GOT3 (cell line): ENCODE measurements at regions not wholly inside any gene's neighbourhood (a gene's known extent, or its start where the extent isn't known, plus 50 kb on each side); places are given as distances from the start of the nearest gene placed in this dataset.

Experiments used
- DNase-seq: peaks from one replicate; lab custom pipeline; 2025; ENCODE audit warnings: mixed read lengths; lab: John Stamatoyannopoulos, UW

DNA sequence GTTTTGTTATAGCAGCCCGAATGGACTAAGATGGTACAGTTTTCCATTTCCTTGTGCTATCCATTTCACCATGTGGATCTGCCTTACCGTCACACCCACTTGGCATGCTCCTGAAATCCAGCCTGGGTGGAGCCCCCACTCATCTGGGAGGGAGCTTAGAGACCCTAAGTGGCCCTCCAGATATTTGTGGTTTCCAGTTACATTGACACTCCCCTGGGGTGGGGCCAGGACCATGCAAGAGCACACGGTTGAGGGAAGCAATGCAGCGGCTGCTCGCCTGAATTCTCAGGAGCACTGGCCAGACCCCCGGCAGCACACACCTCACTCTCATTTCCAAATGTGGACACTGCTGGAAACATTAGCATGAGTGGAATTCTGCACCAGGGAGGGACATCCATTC, 231.1 kb downstream of the UTP18 start:
- no peak for DNase-seq

DNA sequence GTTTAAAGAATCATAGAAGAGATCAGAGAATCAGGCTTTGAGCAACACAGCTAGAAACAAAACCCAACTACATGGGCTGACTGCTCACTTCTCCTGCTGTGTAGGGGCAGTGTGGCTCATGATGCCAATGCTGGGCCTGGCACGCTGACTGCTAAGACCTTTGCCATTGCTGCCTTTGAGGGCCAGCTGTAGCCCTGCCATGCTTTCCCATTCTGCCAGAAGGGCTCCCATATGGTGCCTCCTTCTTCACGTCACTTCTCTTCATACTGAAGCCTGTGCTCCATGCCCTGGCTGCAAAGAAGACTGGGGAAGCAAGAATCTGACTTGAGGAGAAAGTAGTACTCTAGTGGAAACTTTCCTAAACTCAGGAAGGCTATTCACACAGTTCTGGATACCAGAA, 232.9 kb downstream of the UTP18 start:
- DNase-seq: no peak

DNA sequence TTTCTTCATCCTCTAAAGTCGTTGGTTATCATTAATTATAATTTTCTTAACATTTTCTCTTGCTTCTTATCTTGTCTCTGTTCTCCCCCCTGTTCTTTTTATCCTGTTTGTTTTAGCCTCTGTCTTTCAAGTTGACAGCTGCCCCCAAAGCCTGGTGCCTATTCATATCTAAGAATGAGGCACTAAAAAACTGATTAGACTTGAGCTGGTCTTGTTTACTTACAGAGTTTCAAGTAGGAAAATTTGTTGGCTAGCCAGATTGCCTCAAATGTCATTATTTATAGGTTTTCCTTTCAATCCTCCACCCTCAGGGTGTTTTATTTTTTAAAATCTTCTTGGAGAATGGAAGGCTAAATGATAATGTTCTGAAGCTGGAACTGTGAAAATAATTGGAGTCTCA, 236.0 kb downstream of the UTP18 start:
- DNase-seq: no peak

DNA sequence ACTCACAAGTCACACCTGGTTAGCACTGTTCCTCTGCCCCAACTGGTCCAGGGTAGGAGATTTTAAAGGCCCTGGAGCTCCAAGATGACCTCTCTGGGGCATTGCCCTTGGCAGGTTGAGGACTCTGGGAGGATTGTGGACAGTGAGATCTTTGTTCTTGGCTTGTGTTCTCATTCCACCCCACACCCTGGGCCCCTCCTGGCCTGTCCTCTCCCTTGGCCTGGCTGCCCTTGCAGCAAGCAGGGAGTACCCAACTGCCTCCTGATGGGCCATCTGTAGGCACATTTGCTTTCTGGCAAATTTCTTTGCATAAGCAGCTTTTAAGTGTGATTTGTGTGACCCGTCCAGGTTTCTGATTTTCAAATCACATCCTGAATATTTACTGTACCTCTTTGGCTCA, 239.6 kb downstream of the UTP18 start:
- DNase-seq: no peak

DNA sequence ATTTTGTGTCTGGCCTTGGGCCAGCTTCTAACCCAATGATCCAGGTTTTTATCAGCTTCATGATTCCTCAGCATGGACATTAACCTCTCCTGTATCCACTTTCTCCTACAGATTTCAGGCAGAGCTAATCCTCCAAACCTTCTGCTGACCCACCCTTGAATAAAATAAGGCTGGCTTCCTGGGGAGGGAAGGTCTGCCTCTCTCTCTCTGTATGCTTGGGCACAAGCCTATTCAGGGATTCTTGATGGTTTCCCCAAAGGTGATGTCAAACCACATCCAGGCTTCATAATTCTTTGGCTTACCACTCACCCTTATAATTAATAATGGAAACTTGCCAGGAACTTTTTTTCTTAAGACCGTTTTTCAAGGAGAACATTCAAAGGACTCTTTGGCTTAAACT, 240.1 kb downstream of the UTP18 start:
- DNase-seq: no peak

DNA sequence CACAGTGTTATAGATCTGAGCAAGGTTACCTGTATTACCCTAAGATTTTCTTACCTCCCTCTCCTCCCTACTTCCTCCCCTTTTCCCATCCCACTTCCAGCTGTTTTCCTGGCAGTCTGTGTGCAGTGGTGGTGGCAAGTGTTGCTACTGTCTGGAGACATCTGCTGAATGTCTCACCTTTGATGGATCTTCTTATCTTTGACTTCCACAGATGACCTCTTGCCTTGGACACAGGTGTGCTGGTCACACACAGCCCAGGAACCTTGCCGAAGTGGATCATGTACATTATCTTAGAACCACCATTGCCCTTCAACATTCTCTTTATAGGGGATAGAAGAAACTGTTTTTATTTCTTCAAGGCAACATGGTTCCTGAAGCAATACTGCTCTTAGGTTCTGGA, 245.1 kb downstream of the UTP18 start:
- DNase-seq: no peak

DNA sequence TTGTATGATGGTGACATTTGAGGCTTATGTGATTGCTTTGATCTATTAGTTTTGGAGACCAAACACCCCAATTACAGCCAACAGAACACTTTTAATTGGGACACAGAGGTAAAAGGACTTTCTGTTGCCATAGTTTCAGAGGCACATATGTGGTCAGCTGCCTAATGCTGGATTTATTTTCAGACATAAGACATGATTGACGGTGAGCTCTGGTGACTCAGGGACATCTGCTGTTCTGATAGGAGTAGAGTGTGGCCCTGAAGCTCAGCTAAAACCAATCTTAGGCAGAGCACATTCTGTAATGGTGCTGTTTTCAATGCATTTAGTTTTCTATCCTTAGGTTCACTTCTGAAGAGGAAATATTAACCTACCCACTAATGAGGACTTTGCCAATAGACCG, 247.1 kb downstream of the UTP18 start:
- no peak for DNase-seq

DNA sequence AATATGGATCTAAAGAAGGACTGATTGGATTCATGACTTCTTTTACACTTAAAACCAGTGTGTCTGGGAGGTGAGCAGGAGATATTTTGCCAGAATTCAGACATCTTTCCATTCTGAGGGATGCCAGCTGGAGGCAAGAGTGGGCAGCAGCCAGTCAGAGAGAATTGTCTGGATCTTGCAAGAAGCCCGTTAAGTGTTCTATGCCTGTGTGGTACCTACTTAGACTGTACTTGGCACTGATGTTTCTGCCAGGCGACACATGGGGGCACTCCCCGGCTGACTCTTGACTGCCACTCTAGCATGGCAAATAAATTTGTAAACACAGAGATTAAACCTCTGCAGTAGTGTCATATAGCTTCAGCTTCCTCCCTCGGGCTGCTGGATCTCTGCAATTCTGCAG, 247.7 kb downstream of the UTP18 start:
- no peak for DNase-seq

DNA sequence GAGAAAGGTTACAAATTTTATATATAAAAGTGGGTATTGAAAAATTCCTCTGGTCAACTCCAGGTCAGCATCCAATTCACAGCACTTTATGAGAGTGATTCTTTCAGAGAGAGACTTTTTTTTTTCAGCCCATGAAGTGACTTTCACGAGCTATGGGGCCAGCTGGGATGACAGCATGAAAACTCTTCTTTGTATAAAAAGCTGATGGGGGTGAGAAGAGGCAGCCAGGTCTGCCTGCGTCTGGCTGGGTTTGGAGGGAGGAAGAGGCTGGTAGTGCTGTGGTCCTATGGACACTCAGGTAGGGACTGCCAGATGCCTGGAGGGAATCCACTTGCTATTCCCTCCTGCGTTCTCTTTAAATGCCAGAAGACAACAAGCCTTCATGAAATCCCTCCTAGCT, 250.6 kb downstream of the UTP18 start:
- no peak for DNase-seq

DNA sequence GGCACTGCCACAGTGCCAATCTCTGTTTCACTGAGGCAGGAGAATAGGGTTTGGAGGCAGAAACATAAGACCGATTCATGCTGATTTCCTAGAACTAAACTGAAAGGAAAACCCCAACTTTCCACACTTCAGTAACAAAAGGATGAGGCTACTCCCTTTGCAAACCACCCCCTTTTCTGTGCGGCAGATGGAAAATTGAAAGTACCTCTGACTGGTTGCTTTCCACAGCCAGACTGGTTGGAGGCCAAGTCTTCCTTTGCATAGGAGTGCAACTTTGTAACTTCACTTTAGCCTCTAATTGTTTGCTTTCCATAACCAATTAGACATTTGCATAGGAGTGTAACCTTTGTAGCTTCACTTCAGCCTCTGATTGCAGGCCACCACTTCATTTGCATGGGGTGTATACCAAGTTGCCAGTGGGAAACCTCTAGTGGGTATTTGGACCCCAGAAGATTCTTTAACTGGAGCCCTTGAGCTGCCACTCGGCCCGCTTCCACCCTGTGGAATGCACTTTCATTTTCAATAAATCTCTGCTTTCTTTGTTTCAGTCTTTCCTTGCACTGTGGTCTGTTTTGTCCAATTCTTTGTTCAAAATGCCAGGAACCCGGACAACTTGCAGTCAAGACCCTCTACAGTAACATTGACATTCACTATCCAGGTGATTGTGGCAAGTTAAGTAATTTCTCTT, 252.0 kb downstream of the UTP18 start:
- DNase-seq: no peak

DNA sequence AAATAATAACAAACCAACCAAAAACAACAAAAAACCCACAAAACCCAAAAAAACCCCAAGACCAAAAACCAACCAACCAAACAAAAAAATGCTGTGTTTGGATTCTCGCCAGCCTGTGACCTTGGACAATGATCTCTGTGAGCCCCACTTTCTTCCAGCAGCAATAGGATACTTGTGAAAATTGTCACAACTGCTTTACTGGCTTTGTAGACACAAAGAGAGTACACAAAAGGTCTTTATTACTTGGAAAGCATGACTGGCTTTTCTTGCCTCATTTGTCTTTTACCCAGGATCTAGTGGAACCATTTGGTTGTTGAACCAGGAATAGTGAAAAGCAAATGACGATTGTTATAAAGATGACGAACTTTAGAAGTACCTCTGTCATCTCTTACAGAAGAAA, 256.6 kb downstream of the UTP18 start:
- DNase-seq: no peak

DNA sequence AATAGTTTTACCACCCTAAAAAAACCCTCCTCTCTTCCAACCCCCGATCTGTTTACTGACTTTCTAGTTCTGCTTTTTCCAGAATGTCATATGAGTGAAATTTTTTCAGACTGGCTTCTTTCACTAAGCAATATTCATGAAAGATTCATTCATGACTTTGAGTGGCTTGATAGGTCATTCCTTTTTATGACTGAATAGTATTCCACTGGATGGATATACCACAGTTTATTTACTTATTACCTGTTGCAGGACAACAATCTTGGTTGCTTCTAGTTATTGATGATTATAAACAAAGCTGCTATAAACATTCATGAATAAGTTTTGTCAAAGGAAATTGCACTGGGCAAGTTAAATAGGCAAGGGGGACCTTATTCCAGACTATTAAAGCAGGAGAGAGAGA, 264.2 kb downstream of the UTP18 start:
- no peak for DNase-seq

DNA sequence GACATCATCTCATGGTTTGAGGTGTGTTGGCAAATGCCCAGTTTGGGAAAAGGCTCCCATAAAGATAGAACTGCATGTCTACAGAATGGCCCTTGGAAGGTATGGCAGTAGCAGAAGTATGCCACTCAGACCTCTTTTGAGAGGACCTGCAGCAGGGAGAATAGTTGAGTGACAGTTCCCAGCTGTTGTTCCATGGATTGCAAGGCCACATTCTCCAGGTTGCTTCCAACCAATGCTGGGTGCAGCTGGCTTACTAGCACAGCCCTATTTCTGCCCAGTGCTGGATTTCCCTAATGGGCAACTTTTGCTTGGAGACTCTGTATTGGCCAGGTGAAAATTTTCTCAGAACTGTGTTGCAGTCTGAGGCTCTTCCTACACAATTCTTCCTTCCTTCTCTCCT, 266.2 kb downstream of the UTP18 start:
- DNase-seq: no peak

DNA sequence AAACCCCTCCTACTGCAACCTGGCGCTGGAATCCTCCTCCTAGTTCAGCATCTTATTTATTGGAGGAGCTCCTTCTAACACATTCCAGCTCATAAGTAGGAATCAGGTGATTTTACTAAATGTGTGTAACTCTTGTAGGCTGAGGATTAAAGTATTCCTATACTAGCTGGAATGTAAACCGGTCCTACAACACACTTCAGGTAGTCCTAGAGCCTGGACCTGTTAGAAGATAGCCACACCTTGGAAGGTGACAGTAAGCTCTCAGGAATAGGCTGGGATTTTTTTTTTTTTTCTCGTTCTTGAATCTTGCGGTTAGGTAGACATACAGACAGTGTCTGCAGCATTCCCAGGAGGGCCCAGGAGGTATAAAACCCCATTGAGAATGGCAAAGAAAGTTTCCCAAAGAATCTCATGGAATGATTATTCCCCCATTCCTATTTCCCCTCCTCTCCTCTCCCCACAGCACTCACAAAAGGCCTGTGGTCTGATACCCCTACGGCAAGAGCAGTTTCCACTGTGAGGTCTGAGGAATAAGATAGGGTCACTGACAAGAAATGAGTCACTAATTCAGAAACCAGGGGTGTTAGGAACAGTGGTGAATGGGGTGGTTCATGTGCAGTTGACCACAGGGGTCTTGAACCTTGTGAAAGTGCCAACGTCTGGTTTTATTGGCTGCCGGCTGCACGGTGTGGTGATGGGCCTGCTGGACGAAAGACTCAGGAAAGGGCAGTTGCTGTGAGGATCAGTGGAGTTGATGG, 267.1 kb downstream of the UTP18 start:
- DNase-seq: no peak

DNA sequence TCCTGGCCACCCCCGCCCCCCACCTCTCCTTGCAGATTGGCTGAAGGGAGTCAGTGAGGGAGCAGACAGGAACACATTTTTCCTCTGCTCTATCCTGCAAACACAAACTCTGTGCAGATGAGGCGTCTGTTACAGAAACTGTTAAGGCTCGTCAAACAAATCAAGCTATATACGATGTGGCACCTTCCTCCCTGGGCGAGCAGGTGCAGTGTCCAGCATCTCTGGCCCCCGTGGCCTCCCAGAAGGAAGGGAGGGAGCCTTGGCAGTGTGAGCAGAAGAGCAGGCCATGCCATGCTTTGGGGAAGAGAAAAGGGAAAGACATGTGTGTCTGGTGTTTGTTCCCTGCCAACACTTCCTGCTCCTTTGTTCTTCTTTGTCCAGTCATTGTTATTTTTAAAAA, 267.8 kb downstream of the UTP18 start:
- DNase-seq: no peak

DNA sequence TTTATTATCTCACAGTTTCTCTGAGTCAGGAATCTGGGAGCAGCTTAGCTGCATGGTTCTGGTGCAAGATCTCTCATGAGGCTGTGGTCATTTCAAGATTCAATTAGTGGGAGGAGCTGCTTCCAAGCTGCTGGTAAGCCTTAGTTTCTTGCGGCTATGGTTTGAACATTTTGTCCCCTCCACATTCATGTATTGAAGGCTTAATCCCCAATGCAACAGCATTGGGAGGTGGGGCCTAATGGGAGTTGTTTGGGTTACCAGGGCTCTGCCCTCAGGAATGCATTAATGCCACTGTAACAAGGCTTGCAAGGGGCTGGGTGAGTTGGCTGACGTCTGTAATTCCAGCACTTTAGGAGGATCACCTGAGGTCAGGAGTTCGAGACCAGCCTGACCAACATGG, 272.9 kb downstream of the UTP18 start:
- no peak for DNase-seq

DNA sequence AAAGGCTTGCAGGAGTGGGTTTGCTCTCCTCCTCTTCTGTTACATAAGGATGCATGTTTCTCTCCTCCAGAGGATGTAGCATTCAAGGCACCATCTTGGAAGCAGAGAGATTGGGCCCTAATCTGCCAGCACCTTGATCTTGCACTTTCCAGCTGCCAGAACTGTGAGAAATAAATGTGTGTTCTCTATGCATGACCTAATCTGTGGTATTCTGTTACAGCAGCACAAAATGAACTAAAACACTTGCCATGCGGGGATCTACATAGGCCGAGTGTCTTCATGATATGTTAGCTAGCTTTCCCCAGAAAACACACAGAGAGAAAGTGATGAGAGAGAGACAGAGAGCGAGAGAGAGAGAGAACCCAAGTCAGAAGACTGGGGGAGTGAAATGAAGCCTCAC, 273.5 kb downstream of the UTP18 start:
- no peak for DNase-seq

DNA sequence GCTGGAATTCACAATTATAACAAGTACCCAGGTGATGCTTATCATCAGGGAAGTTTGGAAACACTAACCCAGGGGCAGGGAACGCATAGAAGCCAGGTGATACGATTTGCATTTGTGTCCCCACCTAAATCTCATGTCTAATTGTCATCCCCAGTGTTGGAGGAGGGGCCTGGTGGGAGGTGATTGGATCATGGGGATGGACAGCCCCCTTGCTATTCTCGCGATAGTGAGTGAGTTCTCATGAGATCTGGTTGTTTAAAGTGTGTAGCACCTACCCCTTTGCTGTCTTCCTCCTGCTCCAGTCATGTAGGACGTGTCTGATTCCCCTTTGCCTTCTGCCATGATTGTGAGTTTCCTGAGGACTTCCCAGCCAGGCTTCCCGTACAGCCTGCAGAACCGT, 276.3 kb downstream of the UTP18 start:
- DNase-seq: no peak

DNA sequence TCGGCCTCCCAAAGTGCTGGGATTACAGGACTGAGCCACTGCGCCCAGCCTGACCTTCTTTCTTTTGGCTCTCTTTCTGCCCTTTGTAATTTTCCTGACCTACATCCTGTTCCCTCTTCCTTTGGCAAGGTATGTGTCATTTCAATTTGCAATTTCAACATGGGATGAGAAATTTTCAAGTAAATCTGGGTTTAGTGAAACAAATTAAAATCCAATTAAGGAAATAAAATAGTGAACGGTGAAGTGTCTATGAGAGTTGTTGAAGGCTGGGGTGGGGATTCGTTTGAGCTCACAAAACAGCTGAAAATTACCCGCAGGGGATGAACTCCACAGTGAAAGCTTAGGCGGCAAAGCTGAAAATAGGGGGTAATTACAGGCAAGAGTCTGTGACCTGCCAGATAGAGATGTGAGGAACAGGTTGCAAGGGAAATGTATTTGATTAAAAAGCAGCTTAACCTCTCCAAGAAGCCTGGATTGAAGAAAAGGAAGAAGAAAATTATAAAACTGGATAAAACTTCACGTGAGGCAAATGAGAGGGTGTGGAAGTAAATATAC, 277.7 kb downstream of the UTP18 start:
- no peak for DNase-seq

DNA sequence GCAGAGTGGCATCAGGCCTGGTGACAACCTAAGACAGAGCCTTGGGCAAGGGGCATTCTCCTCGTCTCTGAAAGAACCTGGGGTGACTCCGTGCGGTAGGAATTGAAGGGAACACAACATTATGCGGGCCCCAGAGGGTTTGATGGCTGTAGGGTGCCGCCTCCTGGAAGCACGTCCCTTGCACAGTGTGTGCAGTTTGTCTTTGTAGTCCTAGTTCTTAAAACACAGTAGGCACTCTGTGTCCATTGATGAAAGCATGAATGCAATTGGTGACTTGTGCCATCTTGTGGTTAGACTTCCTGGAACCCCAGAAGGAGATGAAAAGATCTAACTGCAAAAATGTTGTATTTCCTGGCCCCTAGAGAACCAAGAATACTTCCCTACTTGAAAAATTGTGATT, 279.8 kb downstream of the UTP18 start:
- no peak for DNase-seq

DNA sequence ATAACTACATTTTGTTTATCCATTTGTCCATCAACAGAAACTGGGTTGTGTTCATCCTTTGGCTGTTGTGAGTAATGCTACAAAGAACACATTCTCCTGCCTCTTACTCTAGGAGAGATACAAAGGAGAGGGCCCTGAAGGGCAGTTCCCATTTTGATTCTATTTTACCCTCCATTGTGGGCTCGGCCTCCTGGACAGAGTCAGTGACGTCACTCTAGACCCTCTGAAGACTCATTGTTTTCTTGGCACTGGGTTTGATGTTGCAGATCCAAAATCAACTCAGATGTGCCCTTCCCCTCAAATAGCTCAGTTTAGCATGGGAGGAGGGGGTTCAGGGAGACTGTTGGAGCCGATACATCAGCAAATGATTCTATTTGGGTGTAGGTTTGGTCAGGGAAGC, 280.9 kb downstream of the UTP18 start:
- DNase-seq: no peak

DNA sequence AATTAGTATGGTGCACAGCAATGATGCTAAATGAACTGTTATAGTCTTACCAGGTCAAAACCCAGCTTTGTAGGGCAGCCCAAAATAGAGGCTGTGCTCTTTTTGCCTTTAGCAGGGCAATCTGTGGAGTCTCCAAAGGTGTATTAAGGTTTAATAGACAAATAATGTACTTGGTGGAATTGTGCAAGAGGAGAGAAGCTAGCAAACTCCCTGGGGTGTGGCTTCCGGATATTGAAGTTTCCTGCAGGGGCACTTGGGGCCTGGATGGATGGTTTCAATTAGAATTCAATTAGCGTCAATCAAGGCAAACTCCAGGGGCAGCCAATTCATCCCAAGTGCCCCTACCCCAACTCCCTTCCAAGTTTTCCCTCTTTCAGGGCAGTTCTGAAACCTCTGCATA, 285.8 kb downstream of the UTP18 start:
- DNase-seq: no peak

DNA sequence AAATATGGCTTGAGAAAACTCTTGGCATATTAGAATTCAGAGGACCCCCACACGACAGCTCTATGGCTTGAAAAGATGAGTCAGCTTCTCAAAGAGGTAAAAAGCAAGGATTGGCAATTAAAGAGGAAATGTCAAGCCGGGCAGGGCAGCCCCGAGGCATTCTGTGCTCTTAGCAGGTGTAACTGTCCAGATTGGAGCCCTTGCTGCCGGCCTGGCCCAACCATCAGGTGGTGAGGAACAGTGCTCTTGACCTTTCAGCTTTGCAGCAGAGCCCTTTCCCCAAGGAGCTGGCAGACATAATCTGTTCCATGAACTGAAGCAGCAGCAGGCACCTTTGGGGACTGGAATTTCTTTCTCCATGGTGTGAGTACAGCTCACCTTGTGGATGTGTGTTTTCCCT, 287.8 kb downstream of the UTP18 start:
- no peak for DNase-seq

DNA sequence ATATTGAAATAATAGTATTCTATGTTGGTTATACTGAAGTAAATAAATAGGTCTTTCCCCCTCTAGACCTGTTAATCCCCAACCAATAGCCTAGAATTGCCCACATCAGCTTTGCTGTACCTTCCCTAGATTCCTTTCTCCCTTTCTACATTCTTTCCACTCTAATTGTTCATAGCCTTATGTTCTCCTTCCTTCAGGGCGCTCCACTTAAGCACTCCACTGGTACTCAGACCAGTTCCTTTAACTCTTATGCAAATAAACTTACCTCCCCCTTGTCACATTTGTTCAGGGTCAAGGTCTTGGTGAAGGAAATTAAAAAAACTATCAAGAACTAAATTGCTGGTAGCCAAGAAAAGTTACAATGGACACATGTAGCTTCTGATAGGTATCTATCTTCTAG, 294.8 kb downstream of the UTP18 start:
- DNase-seq: no peak
